Neural progenitor cell (in vitro differentiated cells): ENCODE measurements at regions not wholly inside any gene's neighbourhood (a gene's known extent, or its start where the extent isn't known, plus 50 kb on each side); places are given as distances from the start of the nearest gene placed in this dataset.

Source experiments
- DNase-seq: peaks from one replicate; pipeline ENCODE4 v3.0.0-alpha.2; 2016; ENCODE audit warnings: low spot score
- H2AFZ ChIP-seq: fragments of 200-600 bp; sonication (generic); replicated peaks from 2 replicates; pipeline ENCODE4 v1.6.1; 2016; ENCODE audit warnings: antibody characterized with exemption
- H3F3A ChIP-seq: fragments of 200-600 bp; sonication (generic); 2 replicates; pipeline ENCODE4 v1.6.1; 2016; ENCODE audit warnings: antibody characterized with exemption, low read depth
- H3K27ac ChIP-seq: fragments of 200-600 bp; sonication (generic); 2 replicates; pipeline ENCODE4 v1.5.1; 2016; ENCODE audit warnings: mild to moderate bottlenecking
- H3K27me3 ChIP-seq: fragments of 200-600 bp; sonication (generic); 2 replicates; pipeline ENCODE4 v1.6.1; 2016; ENCODE audit warnings: mild to moderate bottlenecking, moderate library complexity
- H3K36me3 ChIP-seq: fragments of 200-600 bp; sonication (generic); 2 replicates; pipeline ENCODE4 v1.5.1; 2016
- H3K4me1 ChIP-seq: fragments of 200-600 bp; sonication (generic); 2 replicates; pipeline ENCODE4 v1.6.1; 2016; ENCODE audit warnings: mixed run types
- H3K4me2 ChIP-seq: fragments of 200-600 bp; sonication (generic); 2 replicates; pipeline ENCODE4 v1.6.1; 2016
- H3K4me3 ChIP-seq: fragments of 200-600 bp; sonication (generic); 2 replicates; pipeline ENCODE4 v1.5.1; 2016
- H3K79me2 ChIP-seq: fragments of 200-600 bp; sonication (generic); 2 replicates; pipeline ENCODE4 v1.6.1; 2016; ENCODE audit warnings: low read depth
- H3K9ac ChIP-seq: fragments of 200-600 bp; sonication (generic); 2 replicates; pipeline ENCODE4 v1.6.1; 2016
- H3K9me3 ChIP-seq: fragments of 200-600 bp; sonication (generic); 2 replicates; pipeline ENCODE4 v1.5.1; 2016; ENCODE audit warnings: low read depth
- H4K20me1 ChIP-seq: fragments of 200-600 bp; sonication (generic); 2 replicates; pipeline ENCODE4 v1.6.1; 2016; ENCODE audit warnings: low read depth
- H3K27ac Mint-ChIP-seq: 3 replicates; pipeline ENCODE4 v1.8.0; 2021; ENCODE audit warnings: mixed read lengths
- H3K27me3 Mint-ChIP-seq: 2 replicates; pipeline ENCODE4 v1.8.0; 2022; ENCODE audit warnings: low read depth, mild to moderate bottlenecking, inconsistent platforms, moderate library complexity, mixed read lengths; ENCODE audit not compliant: insufficient read depth
- H3K36me3 Mint-ChIP-seq: 3 replicates; pipeline ENCODE4 v1.8.0; 2021; ENCODE audit warnings: mixed read lengths
- H3K4me1 Mint-ChIP-seq: 3 replicates; pipeline ENCODE4 v1.8.0; 2021; ENCODE audit warnings: mixed read lengths
- H3K4me3 Mint-ChIP-seq: 3 replicates; pipeline ENCODE4 v1.8.0; 2021; ENCODE audit warnings: mild to moderate bottlenecking, moderate library complexity, mixed read lengths
- H3K9me3 Mint-ChIP-seq: 3 replicates; pipeline ENCODE4 v1.8.0; 2020; ENCODE audit warnings: mixed read lengths
- EZH2 ChIP-seq: fragments of 200-600 bp; sonication (generic); IDR thresholded peaks from 2 replicates; pipeline ENCODE4 v1.6.1; 2017; ENCODE audit warnings: antibody characterized with exemption, mild to moderate bottlenecking, moderate library complexity
- EZH2phosphoT487 ChIP-seq: fragments of 200-600 bp; sonication (generic); IDR thresholded peaks from 2 replicates; pipeline ENCODE4 v1.6.1; 2017; ENCODE audit warnings: antibody characterized with exemption
- TF ChIP-seq, protein P1 (sequence below): fragments of 200-600 bp; sonication (generic); IDR thresholded peaks from 2 replicates; pipeline ENCODE4 v1.5.1; 2017; ENCODE audit warnings: antibody characterized with exemption, mild to moderate bottlenecking

DNA sequence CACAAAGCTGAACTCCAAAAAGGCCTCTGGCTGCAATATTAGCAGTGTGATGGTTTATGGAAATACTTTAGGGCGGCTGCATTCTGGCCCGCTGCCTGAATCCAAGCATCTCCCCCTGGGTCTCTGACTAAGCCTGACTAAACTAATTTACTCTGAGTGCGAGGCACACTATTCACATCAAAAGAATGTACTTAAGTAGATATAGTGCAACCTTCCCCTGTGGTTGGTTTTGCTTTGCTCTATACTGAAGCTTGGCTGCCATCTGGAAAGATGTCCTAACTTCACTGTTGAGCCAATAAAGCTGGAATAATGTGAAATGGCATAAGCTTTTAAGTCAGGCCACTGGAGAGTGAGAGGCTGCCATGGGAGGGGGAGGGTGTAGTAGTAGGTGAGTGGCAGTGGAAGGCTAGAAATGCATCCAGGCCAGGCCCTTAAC is 321.6 kb downstream of the AASDHPPT start:
- H3K9ac ChIP-seq, result no peak overlapping the region
- no peaks in the 10 kb centered on the region for H3K27me3 ChIP-seq
- H3K9me3 Mint-ChIP-seq, result peaks cover 8% of the 10 kb centered on the region
- H3K4me1 ChIP-seq, result peaks cover 24% of the 10 kb centered on the region
- H2AFZ ChIP-seq, result no peak overlapping the region
- H3K36me3 ChIP-seq, result no peaks in the 10 kb centered on the region
- no peaks in the 10 kb centered on the region for H3K36me3 Mint-ChIP-seq
- H3K4me3 Mint-ChIP-seq, result no peak overlapping the region
- DNase-seq, result peak; percentile 42
- no peak overlapping the region for H3K4me3 ChIP-seq
- H3K27me3 Mint-ChIP-seq, result peaks cover 5% of the 10 kb centered on the region
- no peak overlapping the region for H3K4me2 ChIP-seq
- H3K27ac ChIP-seq, result no peak overlapping the region
- TF ChIP-seq, protein P1, sequence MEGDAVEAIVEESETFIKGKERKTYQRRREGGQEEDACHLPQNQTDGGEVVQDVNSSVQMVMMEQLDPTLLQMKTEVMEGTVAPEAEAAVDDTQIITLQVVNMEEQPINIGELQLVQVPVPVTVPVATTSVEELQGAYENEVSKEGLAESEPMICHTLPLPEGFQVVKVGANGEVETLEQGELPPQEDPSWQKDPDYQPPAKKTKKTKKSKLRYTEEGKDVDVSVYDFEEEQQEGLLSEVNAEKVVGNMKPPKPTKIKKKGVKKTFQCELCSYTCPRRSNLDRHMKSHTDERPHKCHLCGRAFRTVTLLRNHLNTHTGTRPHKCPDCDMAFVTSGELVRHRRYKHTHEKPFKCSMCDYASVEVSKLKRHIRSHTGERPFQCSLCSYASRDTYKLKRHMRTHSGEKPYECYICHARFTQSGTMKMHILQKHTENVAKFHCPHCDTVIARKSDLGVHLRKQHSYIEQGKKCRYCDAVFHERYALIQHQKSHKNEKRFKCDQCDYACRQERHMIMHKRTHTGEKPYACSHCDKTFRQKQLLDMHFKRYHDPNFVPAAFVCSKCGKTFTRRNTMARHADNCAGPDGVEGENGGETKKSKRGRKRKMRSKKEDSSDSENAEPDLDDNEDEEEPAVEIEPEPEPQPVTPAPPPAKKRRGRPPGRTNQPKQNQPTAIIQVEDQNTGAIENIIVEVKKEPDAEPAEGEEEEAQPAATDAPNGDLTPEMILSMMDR, result no peak
- no peak for TF ChIP-seq EZH2phosphoT487
- no peak for TF ChIP-seq EZH2
- H4K20me1 ChIP-seq, result no peaks in the 10 kb centered on the region
- H3F3A ChIP-seq, result peaks cover 7% of the 10 kb centered on the region
- H3K79me2 ChIP-seq, result no peaks in the 10 kb centered on the region
- no peak overlapping the region for H3K27ac Mint-ChIP-seq
- no peaks in the 10 kb centered on the region for H3K9me3 ChIP-seq
- peaks cover 16% of the 10 kb centered on the region for H3K4me1 Mint-ChIP-seq

DNA sequence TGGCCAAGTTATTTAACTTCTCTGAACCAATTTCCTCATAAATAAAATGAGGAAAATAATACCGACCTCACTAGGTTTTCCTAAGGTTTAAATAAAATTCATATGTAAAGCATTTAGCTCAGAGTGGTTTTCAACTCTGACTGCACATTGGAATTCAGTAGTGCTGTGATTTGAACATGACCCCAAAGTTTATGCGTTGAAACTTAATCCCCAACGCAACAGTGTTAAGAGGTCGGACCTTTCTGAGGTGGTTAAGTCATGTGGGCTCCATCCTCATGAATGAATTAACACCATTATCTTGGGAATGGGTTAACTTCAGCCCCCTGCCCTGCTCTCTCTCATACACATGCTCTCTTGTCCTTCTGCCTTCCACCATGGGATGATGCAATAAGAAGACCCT is 322.2 kb downstream of the AASDHPPT start:
- H3K27me3 Mint-ChIP-seq, result peaks cover 5% of the 10 kb centered on the region
- no peaks in the 10 kb centered on the region for H3K9me3 ChIP-seq
- H3K9me3 Mint-ChIP-seq, result peaks cover 8% of the 10 kb centered on the region
- H3K79me2 ChIP-seq, result no peaks in the 10 kb centered on the region
- H3K4me2 ChIP-seq, result no peak overlapping the region
- TF ChIP-seq EZH2, result no peak
- TF ChIP-seq EZH2phosphoT487, result no peak
- TF ChIP-seq, protein P1, result no peak
- H3K4me1 Mint-ChIP-seq, result peaks cover 16% of the 10 kb centered on the region
- H3K27ac Mint-ChIP-seq, result no peak overlapping the region
- H3F3A ChIP-seq, result peaks cover 7% of the 10 kb centered on the region
- peaks cover 24% of the 10 kb centered on the region for H3K4me1 ChIP-seq
- H3K36me3 ChIP-seq, result no peaks in the 10 kb centered on the region
- no peaks in the 10 kb centered on the region for H4K20me1 ChIP-seq
- H3K9ac ChIP-seq, result no peak overlapping the region
- H3K4me3 Mint-ChIP-seq, result no peak overlapping the region
- DNase-seq, result no peak
- H3K27ac ChIP-seq, result no peak overlapping the region
- H3K27me3 ChIP-seq, result no peaks in the 10 kb centered on the region
- H2AFZ ChIP-seq, result no peak overlapping the region
- H3K36me3 Mint-ChIP-seq, result no peaks in the 10 kb centered on the region
- no peak overlapping the region for H3K4me3 ChIP-seq

DNA sequence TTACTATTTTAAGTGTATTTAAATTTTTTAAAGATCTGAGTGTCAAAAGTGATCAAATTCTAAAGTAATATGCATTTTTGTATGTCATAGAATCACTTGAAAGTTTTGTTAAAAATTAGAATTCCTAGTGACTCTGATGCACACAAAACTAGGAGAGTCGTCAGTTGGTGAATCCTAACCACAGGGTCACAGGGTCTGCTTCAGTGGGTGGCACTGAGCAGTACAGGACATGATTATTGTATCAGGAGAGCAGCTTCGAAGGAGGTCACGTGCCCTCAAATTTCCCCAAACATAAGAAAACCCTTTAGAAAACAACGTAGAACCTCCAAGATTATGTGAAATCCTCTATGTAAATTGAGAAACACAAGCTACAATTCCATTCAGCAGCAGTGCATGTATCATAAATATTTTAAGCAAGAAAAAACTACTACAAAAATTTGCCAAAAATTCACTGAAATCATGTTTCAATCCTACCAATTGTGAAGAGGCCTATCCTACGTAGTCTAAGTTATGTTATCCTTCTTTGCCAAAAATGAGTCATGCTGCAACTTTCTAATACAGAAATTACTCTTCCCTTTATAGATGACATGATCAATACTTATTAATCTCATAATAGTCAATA is 323.6 kb downstream of the AASDHPPT start:
- no peaks in the 10 kb centered on the region for H3K36me3 Mint-ChIP-seq
- H3K9me3 ChIP-seq, result no peaks in the 10 kb centered on the region
- H3K4me1 ChIP-seq, result peaks cover 24% of the 10 kb centered on the region
- no peaks in the 10 kb centered on the region for H3K79me2 ChIP-seq
- H3K9me3 Mint-ChIP-seq, result peaks cover 4% of the 10 kb centered on the region
- TF ChIP-seq, protein P1, result no peak
- no peak for TF ChIP-seq EZH2phosphoT487
- TF ChIP-seq EZH2, result no peak
- no peaks in the 10 kb centered on the region for H3K36me3 ChIP-seq
- H2AFZ ChIP-seq, result no peak overlapping the region
- H3K4me2 ChIP-seq, result no peak overlapping the region
- H3K27ac Mint-ChIP-seq, result no peak overlapping the region
- no peaks in the 10 kb centered on the region for H3K27me3 Mint-ChIP-seq
- H3K4me1 Mint-ChIP-seq, result peaks cover 16% of the 10 kb centered on the region
- H3K27ac ChIP-seq, result no peak overlapping the region
- H3K9ac ChIP-seq, result no peak overlapping the region
- peaks cover 7% of the 10 kb centered on the region for H3F3A ChIP-seq
- no peaks in the 10 kb centered on the region for H4K20me1 ChIP-seq
- H3K4me3 Mint-ChIP-seq, result no peak overlapping the region
- no peaks in the 10 kb centered on the region for H3K27me3 ChIP-seq
- DNase-seq, result no peak
- no peak overlapping the region for H3K4me3 ChIP-seq
